Endodermal cell (in vitro differentiated cells): ENCODE measurements at regions not wholly inside any gene's neighbourhood (a gene's known extent, or its start where the extent isn't known, plus 50 kb on each side); places are given as distances from the start of the nearest gene placed in this dataset.

Experiments
- DNase-seq: peaks from one replicate; pipeline ENCODE4 v3.0.0-alpha.2; 2017
- H3K27ac ChIP-seq: 2 replicates; pipeline ENCODE4 v1.5.1; 2013; ENCODE audit warnings: mild to moderate bottlenecking, low read depth, low read length, moderate library complexity
- H3K27me3 ChIP-seq: 2 replicates; pipeline ENCODE4 v1.6.1; 2013; ENCODE audit warnings: mild to moderate bottlenecking, low read length, moderate library complexity; ENCODE audit not compliant: insufficient read depth, control insufficient read depth, poor library complexity, severe bottlenecking
- H3K36me3 ChIP-seq: 2 replicates; pipeline ENCODE4 v1.7.0; 2013; ENCODE audit warnings: mild to moderate bottlenecking, low read length, moderate library complexity; ENCODE audit not compliant: control insufficient read depth, insufficient read depth
- H3K4me1 ChIP-seq: one replicate; pipeline ENCODE4 v1.7.0; 2013; ENCODE audit warnings: low read length; ENCODE audit not compliant: control insufficient read depth, insufficient read depth
- H3K4me3 ChIP-seq: 2 replicates; pipeline ENCODE4 v1.5.1; 2013; ENCODE audit warnings: mild to moderate bottlenecking, low read length, moderate library complexity
- H3K9ac ChIP-seq: 2 replicates; pipeline ENCODE4 v1.6.1; 2013; ENCODE audit warnings: mild to moderate bottlenecking, low read length, moderate library complexity; ENCODE audit not compliant: poor library complexity, severe bottlenecking; ENCODE audit errors: extremely low read depth
- H3K9me3 ChIP-seq: 2 replicates; pipeline ENCODE4 v1.6.1; 2013; ENCODE audit warnings: mild to moderate bottlenecking, low read length, moderate library complexity; ENCODE audit not compliant: control insufficient read depth
- H3K27ac Mint-ChIP-seq: 2 replicates; pipeline ENCODE4 v1.8.0; 2020; ENCODE audit warnings: mixed read lengths
- H3K27me3 Mint-ChIP-seq: 2 replicates; pipeline ENCODE4 v1.8.0; 2021; ENCODE audit warnings: mild to moderate bottlenecking, mixed read lengths; ENCODE audit not compliant: insufficient read depth
- H3K36me3 Mint-ChIP-seq: 2 replicates; pipeline ENCODE4 v1.8.0; 2020; ENCODE audit warnings: low read depth, mixed read lengths
- H3K4me1 Mint-ChIP-seq: 2 replicates; pipeline ENCODE4 v1.8.0; 2020; ENCODE audit warnings: mixed read lengths
- H3K4me3 Mint-ChIP-seq: 2 replicates; pipeline ENCODE4 v1.8.0; 2020; ENCODE audit warnings: mild to moderate bottlenecking, moderate library complexity, mixed read lengths
- H3K9me3 Mint-ChIP-seq: 2 replicates; pipeline ENCODE4 v1.8.0; 2020; ENCODE audit warnings: mild to moderate bottlenecking, mixed read lengths
- WGBS, 2 experiments: methylation state at CpG; one replicate each; pipeline versions ENCODE4 v1.1.5 to v1.1.7; 2013; ENCODE audit warnings: missing lambda C conversion rate in 2 of 2, mixed read lengths in 1 of 2; ENCODE audit not compliant: insufficient coverage in 1 of 2, insufficient read length in 1 of 2; 5-methylcytosine and 5-hydroxymethylcytosine counted together
- TF ChIP-seq, protein P1 (sequence below): fragments of 200-600 bp; sonication (generic); conservative IDR thresholded peaks from 2 replicates; pipeline ENCODE4 v1.5.0; 2021; ENCODE audit warnings: antibody characterized with exemption, mild to moderate bottlenecking

- Mint-ChIP-seq H3K4me1 (no peaks in the 10 kb centered on the region), H3K36me3 (no peaks in the 10 kb centered on the region), H3K4me3 (no peak overlapping the region), H3K27me3 (peaks cover 4% of the 10 kb centered on the region), H3K27ac (no peak overlapping the region), H3K9me3 (no peaks in the 10 kb centered on the region)
- Histone ChIP-seq H3K27me3 (no peaks in the 10 kb centered on the region), H3K9me3 (no peaks in the 10 kb centered on the region), H3K9ac (no peak overlapping the region), H3K4me3 (no peak overlapping the region), H3K36me3 (no peaks in the 10 kb centered on the region), H3K27ac (no peak overlapping the region), H3K4me1 (no peaks in the 10 kb centered on the region)
- WGBS, 2 experiments: 92 to 95% methylated on average over 11 to 13 of the region's 13 CpGs
- DNase-seq: no peak
- TF ChIP-seq, protein P1, sequence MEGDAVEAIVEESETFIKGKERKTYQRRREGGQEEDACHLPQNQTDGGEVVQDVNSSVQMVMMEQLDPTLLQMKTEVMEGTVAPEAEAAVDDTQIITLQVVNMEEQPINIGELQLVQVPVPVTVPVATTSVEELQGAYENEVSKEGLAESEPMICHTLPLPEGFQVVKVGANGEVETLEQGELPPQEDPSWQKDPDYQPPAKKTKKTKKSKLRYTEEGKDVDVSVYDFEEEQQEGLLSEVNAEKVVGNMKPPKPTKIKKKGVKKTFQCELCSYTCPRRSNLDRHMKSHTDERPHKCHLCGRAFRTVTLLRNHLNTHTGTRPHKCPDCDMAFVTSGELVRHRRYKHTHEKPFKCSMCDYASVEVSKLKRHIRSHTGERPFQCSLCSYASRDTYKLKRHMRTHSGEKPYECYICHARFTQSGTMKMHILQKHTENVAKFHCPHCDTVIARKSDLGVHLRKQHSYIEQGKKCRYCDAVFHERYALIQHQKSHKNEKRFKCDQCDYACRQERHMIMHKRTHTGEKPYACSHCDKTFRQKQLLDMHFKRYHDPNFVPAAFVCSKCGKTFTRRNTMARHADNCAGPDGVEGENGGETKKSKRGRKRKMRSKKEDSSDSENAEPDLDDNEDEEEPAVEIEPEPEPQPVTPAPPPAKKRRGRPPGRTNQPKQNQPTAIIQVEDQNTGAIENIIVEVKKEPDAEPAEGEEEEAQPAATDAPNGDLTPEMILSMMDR: no peak
These were observed 186.1 kb downstream of the TJP1 start for GRCh38 chr15:29636140-29636539.

GRCh38 chr15:29635513-29636098, 186.7 kb downstream of the TJP1 start:
- DNase-seq: no peak
- no peak overlapping the region for H3K4me3 Mint-ChIP-seq
- H3K9me3 Mint-ChIP-seq: no peaks in the 10 kb centered on the region
- no peak overlapping the region for H3K4me3 ChIP-seq
- no peaks in the 10 kb centered on the region for H3K4me1 Mint-ChIP-seq
- H3K27ac Mint-ChIP-seq: no peak overlapping the region
- TF ChIP-seq, protein P1: no peak
- WGBS, 2 experiments: 77 to 91% methylated on average over 5 to 9 of the region's 9 CpGs
- no peaks in the 10 kb centered on the region for H3K27me3 ChIP-seq
- no peak overlapping the region for H3K9ac ChIP-seq
- no peaks in the 10 kb centered on the region for H3K36me3 Mint-ChIP-seq
- H3K4me1 ChIP-seq: no peaks in the 10 kb centered on the region
- H3K36me3 ChIP-seq: no peaks in the 10 kb centered on the region
- H3K27ac ChIP-seq: no peak overlapping the region
- peaks cover 4% of the 10 kb centered on the region for H3K27me3 Mint-ChIP-seq
- no peaks in the 10 kb centered on the region for H3K9me3 ChIP-seq

DNA sequence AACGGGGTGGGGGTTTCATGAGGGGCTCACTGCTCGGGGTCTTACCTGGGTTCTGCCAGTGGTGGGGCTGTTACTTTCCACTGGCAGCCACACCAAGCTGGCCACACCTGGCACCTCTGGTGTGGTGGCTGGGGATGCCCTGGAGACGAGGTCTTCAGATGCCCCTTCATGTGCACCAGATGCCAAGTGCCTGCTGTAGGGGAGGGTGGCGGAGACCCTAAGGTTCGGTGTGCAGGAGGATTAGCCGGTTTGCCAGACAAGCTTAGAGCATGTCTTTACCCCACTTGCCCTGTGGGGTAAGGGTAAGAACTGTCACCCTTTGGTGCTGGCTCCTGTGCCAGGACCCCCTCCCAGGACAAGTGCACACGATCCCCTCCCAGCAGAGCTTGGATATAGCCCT, 188.3 kb downstream of the TJP1 start:
- H3K36me3 Mint-ChIP-seq: no peaks in the 10 kb centered on the region
- H3K27me3 Mint-ChIP-seq: peaks cover 4% of the 10 kb centered on the region
- Histone ChIP-seq H3K9me3 (no peaks in the 10 kb centered on the region), H3K4me1 (no peaks in the 10 kb centered on the region), H3K27me3 (no peaks in the 10 kb centered on the region), H3K27ac (no peak overlapping the region), H3K36me3 (no peaks in the 10 kb centered on the region), H3K4me3 (no peak overlapping the region), H3K9ac (no peak overlapping the region)
- DNase-seq: no peak
- H3K27ac Mint-ChIP-seq: no peak overlapping the region
- H3K4me3 Mint-ChIP-seq: no peak overlapping the region
- TF ChIP-seq, protein P1: no peak
- no peaks in the 10 kb centered on the region for H3K4me1 Mint-ChIP-seq
- 80 to 96% methylated on average over 3 to 7 of the region's 7 CpGs for WGBS, 2 experiments
- no peaks in the 10 kb centered on the region for H3K9me3 Mint-ChIP-seq
